OCI-LY1 (cell line): ENCODE measurements at regions not wholly inside any gene's neighbourhood (a gene's known extent, or its start where the extent isn't known, plus 50 kb on each side); places are given as distances from the start of the nearest gene placed in this dataset.

ENCODE experiments used
- CTCF ChIP-seq: fragments of 200-600 bp; sonication (generic), shearing (Covaris generic); IDR thresholded peaks from 2 replicates; pipeline ENCODE4 v1.5.1; 2017; ENCODE audit warnings: mild to moderate bottlenecking, antibody characterized with exemption, low read length, moderate library complexity, mixed read lengths
- EZH2 ChIP-seq: fragments of 200-600 bp; sonication (generic), shearing (Covaris generic); IDR thresholded peaks from 2 replicates; pipeline ENCODE4 v1.8.0; 2017; ENCODE audit warnings: borderline replicate concordance, mixed run types, mild to moderate bottlenecking, antibody characterized with exemption, low read length, moderate library complexity, mixed read lengths

GRCh38 chr18:27887711-27888495 is 289.0 kb downstream of the CDH2 start:
- TF ChIP-seq CTCF (no peak), EZH2 (no peak)
